Amniotic stem cell (primary cell): ENCODE measurements at regions not wholly inside any gene's neighbourhood (a gene's known extent, or its start where the extent isn't known, plus 50 kb on each side); places are given as distances from the start of the nearest gene placed in this dataset.

Experiments
- DNase-seq: peaks from one replicate; lab custom pipeline; 2025; lab: John Stamatoyannopoulos, UW

- DNase-seq, result no peak
Observed at GRCh38 chr10:107614939-107615685, 450.6 kb upstream of the SORCS1 start.

GRCh38 chr10:107611115-107611514 is 446.6 kb upstream of the SORCS1 start:
- DNase-seq, result no peak

GRCh38 chr10:107589081-107589480 is 424.6 kb upstream of the SORCS1 start:
- DNase-seq, result no peak

- DNase-seq, result no peak
Observed at GRCh38 chr10:107585630-107586029, 421.1 kb upstream of the SORCS1 start.

GRCh38 chr10:107583974-107584373 is 419.5 kb upstream of the SORCS1 start:
- DNase-seq, result no peak

- DNase-seq, result no peak
Observed at GRCh38 chr10:107579970-107580369, 415.5 kb upstream of the SORCS1 start.

- DNase-seq, result no peak
Observed at GRCh38 chr10:107577221-107577620, 412.7 kb upstream of the SORCS1 start.

GRCh38 chr10:107576746-107577145 is 412.2 kb upstream of the SORCS1 start:
- no peak for DNase-seq

GRCh38 chr10:107565014-107565413 is 400.5 kb upstream of the SORCS1 start:
- no peak for DNase-seq

GRCh38 chr10:107561136-107561650 is 396.7 kb upstream of the SORCS1 start:
- no peak for DNase-seq

- no peak for DNase-seq
Observed at GRCh38 chr10:107557916-107558315, 393.4 kb upstream of the SORCS1 start.

GRCh38 chr10:107554333-107554732 is 389.8 kb upstream of the SORCS1 start:
- DNase-seq, result no peak

GRCh38 chr10:107553470-107553869 is 389.0 kb upstream of the SORCS1 start:
- DNase-seq, result no peak

GRCh38 chr10:107552963-107553362 is 388.5 kb upstream of the SORCS1 start:
- no peak for DNase-seq

GRCh38 chr10:107548301-107548700 is 383.8 kb upstream of the SORCS1 start:
- DNase-seq, result no peak

- DNase-seq, result no peak
Observed at GRCh38 chr10:107546986-107547385, 382.5 kb upstream of the SORCS1 start.

- DNase-seq, result no peak
Observed at GRCh38 chr10:107546284-107546683, 381.8 kb upstream of the SORCS1 start.

GRCh38 chr10:107545717-107546116 is 381.2 kb upstream of the SORCS1 start:
- DNase-seq, result no peak

- no peak for DNase-seq
Observed at GRCh38 chr10:107544706-107545520, 380.4 kb upstream of the SORCS1 start.

- DNase-seq, result no peak
Observed at GRCh38 chr10:107542607-107543006, 378.1 kb upstream of the SORCS1 start.

GRCh38 chr10:107542016-107542415 is 377.5 kb upstream of the SORCS1 start:
- no peak for DNase-seq

- DNase-seq, result no peak
Observed at GRCh38 chr10:107540981-107541380, 376.5 kb upstream of the SORCS1 start.

GRCh38 chr10:107529350-107529749 is 364.8 kb upstream of the SORCS1 start:
- DNase-seq, result no peak
